ENCODE measurements at regions not wholly inside any gene's neighbourhood (a gene's known extent, or its start where the extent isn't known, plus 50 kb on each side); places are given as distances from the start of the nearest gene placed in this dataset.

DNA sequence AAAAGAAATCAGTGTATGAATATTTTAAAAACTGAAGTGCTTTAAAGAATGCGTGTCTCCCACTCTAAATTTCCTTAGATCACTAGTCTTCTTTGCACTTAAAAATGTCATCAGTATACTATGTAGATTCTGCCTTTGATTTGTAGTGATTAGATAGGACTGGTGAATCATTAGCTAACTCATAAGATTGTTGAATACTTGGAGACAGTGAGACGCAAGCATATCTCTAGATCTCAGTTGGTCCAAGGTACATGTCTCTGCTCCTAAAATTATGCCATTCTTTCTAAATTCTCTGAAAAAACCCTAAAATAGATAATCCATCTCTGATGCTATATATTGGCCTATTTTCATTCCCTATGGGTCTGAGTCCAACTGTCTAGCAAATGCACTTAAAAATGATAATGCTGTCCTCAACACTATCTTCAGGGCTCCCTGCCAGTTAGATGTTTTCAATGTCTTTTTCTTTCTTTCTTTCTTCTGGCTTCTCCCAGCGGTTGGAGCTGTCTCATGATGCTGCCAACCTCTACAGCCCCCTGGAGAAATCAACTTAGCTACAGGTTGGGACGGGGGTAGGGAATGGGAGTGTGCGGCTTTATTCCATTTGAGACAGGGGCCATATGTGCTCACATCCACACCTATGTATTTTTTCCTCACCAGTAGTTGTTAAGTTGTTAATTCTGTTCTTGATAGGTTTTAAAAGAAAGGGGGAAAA is 301.0 kb downstream of the NDFIP2 start:
- DNase-seq (ENCODE audit: low read depth, low spot score) = no peak

DNA sequence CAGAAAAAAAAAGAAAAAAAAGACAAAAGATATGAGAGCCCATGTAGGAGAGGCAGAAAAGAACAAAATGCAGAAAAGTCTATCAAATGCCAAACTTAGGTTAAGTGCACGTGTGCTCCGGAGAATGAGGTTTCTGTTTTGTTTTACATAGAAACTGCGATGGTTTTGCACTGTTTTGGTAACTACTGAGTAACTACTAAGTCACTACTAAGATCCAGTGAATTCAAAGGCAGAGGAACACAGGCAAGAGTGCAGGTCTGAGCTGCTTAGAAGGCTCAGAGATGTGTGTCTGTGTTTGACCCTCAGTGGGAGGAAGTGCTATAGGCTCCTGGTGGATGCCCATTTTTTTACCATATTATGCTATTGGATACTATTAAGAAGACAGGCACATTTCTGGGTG is 299.3 kb downstream of the NDFIP2 start:
- no peak for DNase-seq (ENCODE audit: low read depth, low spot score)

DNA sequence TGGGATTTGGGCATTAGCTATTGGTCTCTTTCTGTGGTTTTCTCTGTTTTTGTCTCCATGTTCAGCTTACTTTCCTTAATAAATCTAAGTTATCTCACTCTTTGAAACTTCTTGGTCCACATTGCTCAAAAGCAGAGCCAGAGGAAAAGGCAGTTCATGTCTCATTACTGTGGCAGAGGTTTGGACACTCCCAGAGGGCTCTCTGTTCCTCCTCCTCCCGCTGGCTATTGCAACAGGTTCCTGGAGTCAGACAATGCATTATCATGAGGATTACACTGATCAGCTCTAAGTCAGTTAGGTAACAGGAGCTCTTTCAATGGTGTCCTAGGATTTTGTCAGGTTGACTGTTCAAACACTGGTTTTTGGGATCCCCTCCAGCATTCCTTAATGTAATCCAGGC is 298.8 kb downstream of the NDFIP2 start:
- no peak for DNase-seq (ENCODE audit: low read depth, low spot score)

DNA sequence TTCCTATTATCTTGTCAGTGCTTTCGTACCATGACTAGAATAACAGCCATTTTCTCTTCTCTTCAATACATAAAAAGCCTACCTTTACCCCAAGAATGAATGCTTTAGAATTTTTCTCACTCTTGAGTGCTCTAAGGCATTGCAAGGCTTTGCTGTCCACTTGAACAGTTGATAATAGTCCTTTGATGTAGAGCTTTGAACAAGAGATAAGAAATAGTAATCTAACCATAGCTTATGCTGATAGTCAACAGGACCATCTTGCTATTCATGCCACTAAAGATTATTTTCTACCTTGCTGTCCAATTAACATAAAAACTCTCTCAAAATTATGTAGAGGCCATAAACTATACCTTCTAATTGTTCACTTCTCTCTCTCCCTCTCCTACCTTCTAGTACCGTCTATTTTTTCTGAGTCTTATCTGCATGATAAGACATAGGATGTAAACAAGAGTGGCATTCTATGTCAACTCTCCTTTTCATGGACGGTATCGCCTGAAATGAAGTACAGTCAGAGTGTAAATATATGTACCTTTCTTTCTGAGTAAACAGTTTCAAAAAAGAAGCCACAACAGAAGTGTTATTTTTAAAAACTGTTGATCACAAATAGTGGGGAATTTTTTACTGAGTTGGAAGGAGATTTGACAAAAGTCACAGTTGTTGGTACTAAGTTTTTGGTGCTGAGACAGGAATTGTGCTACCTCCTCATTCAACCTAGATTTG is 297.9 kb downstream of the NDFIP2 start:
- DNase-seq (ENCODE audit: low read depth, low spot score) = no peak

DNA sequence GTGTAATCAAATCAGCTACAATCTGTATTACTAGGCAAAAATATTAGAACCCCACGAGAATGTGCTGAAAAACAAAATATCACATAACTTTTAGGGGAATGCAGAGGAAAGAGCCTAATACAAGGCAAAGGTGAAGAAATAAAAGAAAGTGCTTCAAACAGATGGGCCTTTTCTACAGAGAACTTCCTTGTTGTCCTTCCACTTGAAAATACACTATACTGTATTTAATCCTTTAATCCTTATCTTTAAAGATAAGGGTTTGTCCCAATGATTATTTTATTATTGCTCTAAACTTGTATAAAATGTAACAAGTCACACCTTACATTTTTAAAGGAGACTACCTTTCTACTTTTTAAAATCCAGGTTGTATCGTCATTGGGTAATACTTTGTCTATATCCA is 296.5 kb downstream of the NDFIP2 start:
- DNase-seq (ENCODE audit: low read depth, low spot score) = no peak

DNA sequence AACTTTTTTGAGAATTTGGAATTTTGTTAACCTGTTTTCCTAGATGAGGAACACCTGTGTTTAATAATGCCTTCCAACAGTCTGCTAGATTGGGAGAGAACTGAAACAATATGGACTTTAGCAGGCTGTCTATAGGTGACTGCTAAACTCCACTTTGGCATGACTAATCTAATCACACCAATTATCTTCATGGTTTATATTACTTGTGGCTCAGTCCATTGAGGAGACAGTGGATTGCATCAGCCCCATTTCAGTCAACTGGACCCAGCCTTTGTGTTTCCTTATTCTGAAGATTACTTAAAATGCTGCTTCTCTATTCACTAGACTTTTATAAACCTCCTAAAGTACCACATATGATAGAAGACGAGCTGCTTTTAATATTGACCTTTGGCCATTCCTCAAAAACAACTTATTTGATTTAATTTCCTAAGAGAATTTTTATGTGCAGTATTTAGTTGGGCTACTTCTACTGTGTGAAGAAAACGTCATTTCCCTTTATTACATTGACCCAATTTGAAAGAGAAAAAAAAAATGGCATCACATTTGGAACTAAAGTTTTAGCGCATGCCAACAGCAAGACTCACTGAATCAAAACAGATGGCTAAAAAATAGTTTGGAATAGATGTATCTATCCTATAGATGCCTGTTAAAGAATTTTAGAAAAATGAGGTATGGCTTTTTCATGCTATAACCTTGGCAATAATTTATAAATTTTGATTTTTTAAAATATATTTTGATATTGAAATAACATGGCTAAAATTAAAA is 295.8 kb downstream of the NDFIP2 start:
- no peak for DNase-seq (ENCODE audit: low read depth, low spot score)

DNA sequence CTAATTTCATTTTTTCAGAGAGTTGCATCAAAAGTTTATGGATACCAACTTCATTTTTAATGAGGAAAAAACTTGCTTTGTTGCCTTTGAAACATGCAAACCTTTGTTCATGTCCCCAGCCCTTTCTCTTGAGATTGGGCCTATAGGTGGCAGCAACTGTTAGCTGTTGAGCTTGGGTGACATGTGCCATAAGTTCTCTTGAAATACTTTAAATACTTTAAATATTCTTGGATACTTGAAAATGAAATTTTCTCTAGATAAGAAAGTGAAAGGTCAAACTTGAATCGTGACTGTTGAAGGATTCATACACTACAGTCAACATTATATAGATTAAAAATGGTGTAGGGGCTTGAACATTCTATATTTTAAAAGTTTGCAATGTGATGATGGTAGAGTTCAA is 294.9 kb downstream of the NDFIP2 start:
- peak; percentile 33 for DNase-seq (ENCODE audit: low read depth, low spot score)

DNA sequence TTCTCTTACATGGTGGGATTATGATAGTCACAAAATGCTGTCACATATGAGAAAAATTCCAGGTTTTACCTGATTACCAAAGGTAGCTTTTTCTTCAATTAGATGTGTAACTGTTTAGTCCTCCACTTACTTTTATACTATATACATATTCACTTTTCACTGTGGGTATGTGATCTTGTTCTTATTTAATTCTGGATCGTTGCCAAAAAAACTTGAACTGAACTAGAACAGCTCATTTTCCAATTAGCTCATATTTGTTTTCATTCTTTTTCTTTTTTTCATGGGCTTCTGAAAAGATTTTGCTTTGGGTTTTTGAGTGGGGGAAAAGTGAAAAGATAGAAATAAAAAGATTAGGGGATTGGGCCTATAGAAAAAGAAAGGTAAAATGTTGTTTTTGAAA is 291.9 kb downstream of the NDFIP2 start:
- DNase-seq (ENCODE audit: low read depth, low spot score) = no peak

DNA sequence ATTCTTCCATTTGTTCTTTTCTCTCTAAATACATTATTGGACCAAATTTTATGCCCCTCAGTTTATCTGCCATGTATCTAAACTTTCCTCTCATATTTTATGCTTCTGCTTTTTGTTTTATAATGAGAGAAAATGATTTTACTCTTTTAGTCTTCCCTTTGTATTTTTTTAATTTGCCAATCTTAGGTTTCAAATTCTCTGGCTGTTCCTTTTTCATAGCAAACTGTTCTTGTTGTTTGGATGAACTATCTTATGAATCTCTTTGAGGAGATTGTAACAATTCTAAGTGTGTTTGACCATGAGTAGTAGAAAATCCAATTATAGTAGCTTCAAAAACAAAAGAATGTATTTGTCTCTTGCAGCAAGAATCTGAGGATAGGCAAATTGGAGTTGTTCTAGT is 290.5 kb downstream of the NDFIP2 start:
- no peak for DNase-seq (ENCODE audit: low read depth, low spot score)

DNA sequence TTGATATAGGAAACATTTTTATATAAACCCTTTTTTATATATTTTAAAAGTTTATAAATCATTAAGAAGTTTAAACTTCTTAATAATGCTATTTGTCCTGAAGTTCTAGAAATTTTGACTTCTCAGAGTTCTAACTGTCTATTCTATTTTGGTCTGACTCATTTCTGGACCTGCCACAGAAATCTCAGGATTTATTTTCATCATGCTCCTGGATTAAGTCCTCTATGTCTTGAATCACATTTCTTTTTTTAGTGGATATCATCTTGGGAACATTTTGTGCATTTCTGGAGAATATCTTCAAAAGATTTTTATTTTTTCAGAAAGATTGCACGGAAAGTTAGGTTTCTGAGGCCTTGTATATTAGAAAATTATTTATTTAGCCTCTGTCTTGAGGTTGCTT is 289.1 kb downstream of the NDFIP2 start:
- no peak for DNase-seq (ENCODE audit: low read depth, low spot score)

DNA sequence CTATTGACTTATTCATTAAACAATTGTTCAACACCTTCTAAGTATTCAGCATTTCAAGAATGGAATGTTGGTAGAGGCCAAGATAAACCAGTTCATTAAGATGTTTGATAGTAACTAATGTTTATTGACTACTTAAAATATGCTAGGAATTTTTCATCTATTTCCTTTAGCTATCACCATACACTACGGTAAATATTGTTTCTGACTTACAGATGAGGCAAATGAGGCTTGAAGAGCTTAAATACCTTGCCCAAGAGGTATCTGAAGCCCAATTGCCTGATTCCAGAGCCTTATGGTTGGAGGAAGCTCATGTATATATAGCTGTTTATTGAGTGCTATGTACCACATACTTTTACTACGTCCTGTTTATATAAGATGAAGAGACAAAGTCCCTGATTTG is 286.2 kb downstream of the NDFIP2 start:
- DNase-seq (ENCODE audit: low read depth, low spot score) = no peak

DNA sequence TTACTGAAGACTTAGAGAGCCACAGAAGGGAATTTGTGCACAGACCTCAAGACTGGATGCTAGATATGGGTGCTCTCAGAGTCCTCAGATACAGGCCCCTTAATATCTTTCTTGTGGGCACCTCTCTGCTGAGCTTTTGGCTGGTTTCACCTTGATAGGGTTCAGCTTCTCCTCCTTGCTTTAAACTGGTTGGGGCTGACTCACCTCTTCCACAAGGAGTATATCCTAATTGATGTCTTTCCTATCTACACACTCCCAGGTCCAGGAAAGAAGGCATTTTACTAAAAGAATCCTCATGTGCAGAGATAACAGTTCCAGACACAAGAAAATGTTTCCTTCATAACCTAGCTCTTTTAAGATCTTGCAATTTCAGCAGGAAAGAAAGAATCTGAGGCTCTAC is 284.4 kb downstream of the NDFIP2 start:
- no peak for DNase-seq (ENCODE audit: low read depth, low spot score)

DNA sequence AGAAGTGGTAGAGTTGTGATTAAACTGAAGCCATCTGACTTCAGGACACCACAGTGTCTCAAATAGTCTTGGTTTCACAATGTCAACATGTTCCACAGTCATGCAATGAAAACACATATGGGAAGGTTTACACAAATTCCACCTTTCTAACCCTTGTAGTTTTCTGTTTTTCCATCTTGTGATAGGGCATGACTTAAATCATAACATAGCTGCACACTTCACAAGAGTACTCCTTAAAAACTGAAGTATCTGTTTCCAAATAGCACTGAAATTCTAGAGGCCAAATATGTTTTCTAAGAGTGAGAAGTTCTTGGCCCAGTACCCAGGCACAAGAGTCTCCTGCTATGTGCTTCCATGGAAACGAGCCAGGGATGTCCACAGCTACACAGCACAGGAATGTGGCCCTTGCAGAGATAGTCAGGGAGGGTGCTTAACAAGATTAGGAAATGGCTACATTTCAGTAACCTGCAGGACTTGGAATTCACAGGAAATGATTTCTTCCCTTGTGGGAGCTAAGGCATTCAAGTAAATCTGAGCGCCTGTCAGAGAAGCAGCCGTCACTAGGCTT is 269.1 kb downstream of the NDFIP2 start:
- peak; percentile 89 for DNase-seq (ENCODE audit: low read depth, low spot score)

DNA sequence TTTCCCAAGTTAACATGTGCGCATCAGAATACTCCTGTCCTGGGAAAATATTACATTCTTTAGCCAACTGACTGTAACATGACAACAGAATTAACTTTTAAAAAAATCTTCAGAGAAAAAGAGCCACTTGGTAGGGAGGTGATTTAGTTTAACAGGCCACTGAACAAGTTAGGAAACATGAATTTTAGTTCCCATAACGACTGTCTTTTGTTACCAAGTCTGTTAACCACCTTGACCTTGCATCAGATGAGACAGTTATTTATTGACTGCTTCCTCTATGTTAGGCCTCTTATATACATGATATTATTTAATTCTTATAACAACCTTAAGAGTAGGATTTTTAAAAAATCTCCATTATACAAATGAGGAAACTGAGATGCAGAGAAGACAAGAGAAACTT is 268.6 kb downstream of the NDFIP2 start:
- DNase-seq (ENCODE audit: low read depth, low spot score) = no peak

DNA sequence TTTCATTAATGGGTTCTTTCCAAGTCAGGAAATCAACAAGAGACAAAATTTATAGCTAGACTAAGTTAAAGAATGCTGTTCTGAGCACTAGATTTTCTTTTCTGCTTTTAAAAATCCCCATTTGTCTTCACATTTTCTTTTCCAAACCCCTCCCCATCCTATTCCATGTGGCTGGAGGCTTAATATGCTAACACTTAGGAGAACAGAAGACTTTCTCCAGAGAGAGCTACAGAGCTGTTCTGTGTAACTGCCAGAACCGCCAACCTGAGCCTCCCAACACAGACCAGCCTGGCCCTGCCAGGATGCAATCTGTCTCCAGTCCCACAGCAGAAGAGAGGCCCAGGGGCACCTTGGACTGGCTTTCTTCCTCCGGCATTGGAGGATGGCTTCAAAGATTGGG is 264.1 kb downstream of the NDFIP2 start:
- no peak for DNase-seq (ENCODE audit: low read depth, low spot score)

DNA sequence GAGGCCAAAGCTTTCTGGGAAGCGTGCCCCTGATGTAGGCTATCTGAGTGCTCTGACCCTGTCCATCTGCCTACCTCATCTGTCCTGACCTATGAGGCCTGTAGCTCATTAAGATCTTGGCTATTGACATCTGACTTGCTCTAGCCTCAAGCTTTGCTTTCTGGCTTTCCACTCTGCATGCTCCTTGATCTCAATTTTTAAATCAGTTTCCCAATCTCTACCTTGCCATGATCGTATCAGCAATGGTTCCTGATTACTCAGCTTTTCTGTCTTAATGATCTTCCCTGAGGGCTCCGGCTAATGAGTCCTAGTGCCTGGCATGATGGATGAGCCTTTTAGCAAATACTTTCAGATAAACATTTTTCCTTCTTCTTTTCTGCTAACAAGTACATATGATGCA is 262.0 kb downstream of the NDFIP2 start:
- no peak for DNase-seq (ENCODE audit: low read depth, low spot score)

DNA sequence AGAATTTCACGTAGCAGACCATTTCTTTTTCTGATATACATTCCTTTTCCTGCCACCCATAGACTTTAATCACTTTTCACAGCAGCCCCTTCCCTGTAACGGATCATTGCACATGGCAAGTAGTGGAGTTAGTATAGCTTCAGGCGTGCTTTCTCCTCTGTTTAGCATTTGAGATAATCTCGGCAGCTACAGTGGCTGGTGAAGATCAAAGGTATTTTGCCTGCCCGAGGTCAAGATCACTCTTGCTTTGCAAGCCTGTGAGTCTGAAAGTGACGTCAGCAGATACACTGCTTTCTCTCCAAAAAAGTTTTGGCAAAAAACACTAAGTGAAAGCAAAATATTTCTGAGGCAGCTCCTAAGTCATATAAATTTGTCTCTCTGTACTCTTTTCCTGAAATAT is 260.0 kb downstream of the NDFIP2 start:
- no peak for DNase-seq (ENCODE audit: low read depth, low spot score)

DNA sequence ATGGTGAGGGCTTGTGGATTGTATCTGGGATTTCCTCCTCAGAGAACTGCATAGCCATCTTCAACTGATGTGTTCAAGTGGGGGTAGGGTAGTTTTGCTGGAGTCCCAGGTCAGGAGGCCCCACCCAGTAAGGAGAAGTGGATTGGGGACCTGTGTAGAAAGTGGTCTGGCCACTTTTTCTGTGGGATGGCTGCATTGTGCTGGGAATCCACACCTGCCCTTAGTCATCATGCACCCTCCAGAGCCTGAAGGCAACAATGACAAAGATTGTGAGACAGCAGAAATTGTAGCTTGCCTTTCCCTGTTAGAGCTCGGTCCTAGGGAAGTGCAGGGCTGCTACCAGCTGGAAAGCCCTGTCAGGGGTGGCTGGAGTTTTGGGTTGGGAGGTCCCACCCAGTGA is 255.4 kb downstream of the NDFIP2 start:
- no peak for DNase-seq (ENCODE audit: low read depth, low spot score)

DNA sequence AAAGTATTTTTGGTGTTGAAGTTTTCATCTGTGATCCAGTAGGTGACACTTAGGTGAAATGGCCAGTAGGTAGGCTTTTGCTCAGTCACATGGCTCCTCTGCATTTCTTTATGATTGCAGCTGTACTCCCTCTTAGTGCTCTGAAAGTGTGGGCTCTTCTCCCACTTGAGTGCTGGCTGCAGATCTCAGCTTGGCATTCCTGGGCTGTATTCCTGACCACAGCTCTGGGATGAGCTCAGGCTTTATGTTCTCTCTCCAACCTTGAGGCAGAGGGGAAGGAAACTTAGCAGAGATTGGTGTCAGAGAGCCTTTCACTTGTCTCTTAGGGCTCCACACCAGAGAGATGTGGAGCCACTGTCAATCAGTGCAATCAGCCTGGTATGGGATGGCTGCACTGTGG is 254.3 kb downstream of the NDFIP2 start:
- DNase-seq (ENCODE audit: low read depth, low spot score) = no peak

DNA sequence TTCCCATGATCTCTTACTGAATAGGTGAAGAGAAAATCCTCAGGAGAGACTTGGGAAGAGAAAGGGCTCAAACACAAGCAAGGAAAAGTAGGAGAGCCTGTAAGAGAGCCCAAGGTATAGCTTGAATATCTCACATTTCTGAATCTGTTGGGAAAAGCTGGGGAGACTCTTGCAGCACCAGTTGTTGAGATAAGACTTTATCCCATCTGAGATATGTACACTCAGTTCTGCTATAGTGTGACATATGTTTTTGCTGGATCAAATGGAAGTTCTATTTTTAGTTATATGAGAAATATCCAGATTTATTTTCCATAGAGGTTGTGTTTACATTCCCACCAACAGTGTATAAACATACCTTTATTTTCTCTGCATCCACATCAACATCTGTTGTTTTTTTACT is 246.1 kb downstream of the NDFIP2 start:
- DNase-seq (ENCODE audit: low read depth, low spot score) = no peak

DNA sequence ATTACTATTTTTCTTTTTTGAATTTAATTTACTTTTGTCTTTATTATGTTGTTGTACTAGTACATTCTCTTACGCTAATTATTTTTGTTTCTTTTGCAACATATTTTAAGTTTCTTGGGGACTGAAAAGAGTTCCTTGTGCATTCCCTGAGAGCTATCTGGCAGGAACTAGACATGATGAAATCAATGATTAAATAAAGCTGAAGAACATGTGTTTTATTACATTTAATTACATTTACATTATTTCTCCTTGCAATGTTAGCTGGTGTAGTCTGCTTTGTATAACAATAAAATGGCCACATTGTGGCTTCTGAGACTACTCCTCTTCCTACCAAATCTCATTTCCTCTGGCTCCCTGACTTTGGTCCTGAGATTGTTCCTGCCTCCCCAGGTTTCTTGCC is 244.9 kb downstream of the NDFIP2 start:
- no peak for DNase-seq (ENCODE audit: low read depth, low spot score)

DNA sequence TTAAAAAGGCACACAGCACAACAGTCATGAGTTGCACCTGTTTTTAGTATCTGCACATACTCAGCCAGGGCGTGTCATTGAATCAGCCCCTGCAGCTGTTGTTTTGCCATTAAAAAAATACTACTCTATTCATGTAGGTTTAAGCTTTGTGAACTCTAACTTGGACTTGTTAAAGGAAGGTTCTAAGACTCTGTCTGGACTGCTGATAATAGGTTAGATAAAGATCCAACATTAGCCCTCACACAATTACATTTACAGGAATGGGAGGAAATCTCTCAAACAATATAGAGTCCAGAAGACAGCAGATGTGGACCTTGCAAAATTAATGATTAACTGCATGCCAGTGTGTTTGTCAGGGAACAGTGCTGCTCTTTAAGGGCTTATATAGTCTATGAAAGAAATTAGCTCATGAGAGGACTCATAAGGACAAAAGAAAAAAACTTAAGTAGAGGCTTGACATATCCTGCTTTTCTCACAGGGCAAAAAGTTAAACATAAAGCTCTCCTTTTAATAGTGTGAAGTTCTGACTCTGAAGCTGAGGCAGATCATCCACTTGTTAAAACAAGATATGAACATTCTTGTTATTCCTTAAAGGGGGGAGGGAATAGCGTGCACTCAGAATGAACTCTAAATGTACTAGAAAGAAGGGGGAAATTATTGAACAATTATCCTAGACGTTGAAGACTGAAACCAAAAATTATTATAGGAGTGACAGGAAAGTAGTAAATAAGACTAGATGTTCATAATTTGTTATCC is 243.6 kb downstream of the NDFIP2 start:
- DNase-seq (ENCODE audit: low read depth, low spot score) = no peak

Measured in smooth muscle cell of the brain vasculature (primary cell).